ENCODE measurements at regions not wholly inside any gene's neighbourhood (a gene's known extent, or its start where the extent isn't known, plus 50 kb on each side); places are given as distances from the start of the nearest gene placed in this dataset.

- TF ChIP-seq SP1 (IDR thresholded peaks at IDR 0.05; ENCODE audit: low read depth) (no peak), CTCF (IDR thresholded peaks at IDR 0.05 in 2 of 3, conservative IDR thresholded peaks at IDR 0.05 in 1 of 3; ENCODE audit: borderline replicate concordance in 1 of 3, insufficient read depth in 1 of 3, low read depth in 2 of 3, low read length in 2 of 3) (no peak), POLR2AphosphoS5 (IDR thresholded peaks at IDR 0.05; ENCODE audit: low read depth, low read length) (no peak), ATF3 (IDR thresholded peaks at IDR 0.05) (no peak), POLR2A (IDR thresholded peaks at IDR 0.05; ENCODE audit: borderline replicate concordance, extremely low read depth, insufficient read depth, insufficient read length) (no peak), MAX (IDR thresholded peaks at IDR 0.05) (no peak)
These were observed 480.5 kb upstream of the SLITRK1 start for GRCh38 chr13:84362777-84363176.

Data from HCT116 (cell line).